Right hindlimb (tissue), 1 donor: ENCODE measurements at regions not wholly inside any gene's neighbourhood (a gene's known extent, or its start where the extent isn't known, plus 50 kb on each side); places are given as distances from the start of the nearest gene placed in this dataset.
"Not testable (repeated sequence)": the region's sequence is repeated elsewhere in the genome, so short reads cannot be mapped to it uniquely, and the experiment has no call there.

Experiments used
- DNase-seq: peaks from one replicate; pipeline ENCODE4 v3.0.0-alpha.2; 2018

- DNase-seq = not testable (repeated sequence)
These were observed 104.3 kb downstream of the MTPN start for GRCh38 chr7:135872861-135873260.

- DNase-seq = no peak
These were observed 114.2 kb upstream of the FAM180A start for GRCh38 chr7:135862586-135863340.

- DNase-seq = no peak
These were observed 110.9 kb upstream of the FAM180A start for GRCh38 chr7:135859538-135859937.

- DNase-seq = no peak
These were observed 110.2 kb upstream of the FAM180A start for GRCh38 chr7:135858851-135859250.

GRCh38 chr7:135858379-135858778 lies 109.8 kb upstream of the FAM180A start:
- DNase-seq = no peak

GRCh38 chr7:135857519-135858274 lies 109.1 kb upstream of the FAM180A start:
- DNase-seq = no peak

GRCh38 chr7:135856356-135857144 lies 107.9 kb upstream of the FAM180A start:
- DNase-seq = no peak

- peak; percentile 32 for DNase-seq
These were observed 107.2 kb upstream of the FAM180A start for GRCh38 chr7:135855846-135856245.

- no peak for DNase-seq
These were observed 104.9 kb upstream of the FAM180A start for GRCh38 chr7:135853499-135853898.

GRCh38 chr7:135853008-135853407 lies 104.4 kb upstream of the FAM180A start:
- DNase-seq = no peak

GRCh38 chr7:135847242-135847641 lies 98.6 kb upstream of the FAM180A start:
- no peak for DNase-seq

- DNase-seq = no peak
These were observed 97.7 kb upstream of the FAM180A start for GRCh38 chr7:135846339-135846738.

GRCh38 chr7:135845415-135846075 lies 96.9 kb upstream of the FAM180A start:
- DNase-seq = no peak

GRCh38 chr7:135844903-135845302 lies 96.3 kb upstream of the FAM180A start:
- no peak for DNase-seq

GRCh38 chr7:135843214-135843613 lies 94.6 kb upstream of the FAM180A start:
- DNase-seq = no peak

- DNase-seq = no peak
These were observed 94.0 kb upstream of the FAM180A start for GRCh38 chr7:135842446-135843179.

GRCh38 chr7:135840591-135840990 lies 92.0 kb upstream of the FAM180A start:
- no peak for DNase-seq

- DNase-seq = no peak
These were observed 89.1 kb upstream of the FAM180A start for GRCh38 chr7:135837675-135838074.

GRCh38 chr7:135834266-135834665 lies 85.7 kb upstream of the FAM180A start:
- no peak for DNase-seq

- DNase-seq = no peak
These were observed 85.0 kb upstream of the FAM180A start for GRCh38 chr7:135833642-135834041.

GRCh38 chr7:135831455-135832195 lies 83.0 kb upstream of the FAM180A start:
- no peak for DNase-seq
